HCT116 (cell line): ENCODE measurements at regions not wholly inside any gene's neighbourhood (a gene's known extent, or its start where the extent isn't known, plus 50 kb on each side); places are given as distances from the start of the nearest gene placed in this dataset.

Experiments used
- ATAC-seq: fragments of 200-7000 bp; cut with Tn5 transposase; 2 replicates; pipeline ENCODE4 v1.9.1; 2020; ENCODE audit warnings: mild to moderate bottlenecking, moderate library complexity
- BruUV-seq: library from RNA; stranded (reverse); fragments of 400-500 nt; replicated peaks from 2 replicates; lab custom pipeline; 2021; lab: Mats Ljungman, UMichigan
- CTCF ChIA-PET: fragments of 300-600 bp; sonication (Branson Sonifier 250); formaldehyde crosslinking; loops from one replicate; lab custom pipeline; 2021; ENCODE audit warnings: antibody characterized with exemption; lab: Charles Lee
- POLR2A ChIA-PET: fragments of 300-600, 350-600 bp; sonication (Branson Sonifier 250); formaldehyde crosslinking; loops from one replicate; lab custom pipeline; 2021; ENCODE audit warnings: antibody characterized with exemption; lab: Charles Lee
- RAD21 ChIA-PET, 2 experiments: fragments of 300-600 bp; sonication (Branson Sonifier 250); formaldehyde crosslinking; loops; one replicate each; lab custom pipeline; 2023; ENCODE audit warnings: low total read pairs in 2 of 2; ENCODE audit not compliant: uncharacterized antibody in 2 of 2, unreplicated experiment in 2 of 2, low non-redundant PET in 1 of 2; lab: Charles Lee
- DNase-seq: peaks from one replicate; pipeline ENCODE4 v3.0.0-alpha.2; 2010; ENCODE audit warnings: low read depth, low spot score
- H2AFZ ChIP-seq: fragments of 200-600 bp; shearing (Covaris generic), sonication (generic); 2 replicates; pipeline ENCODE4 v1.6.1; 2017; ENCODE audit warnings: low read depth, mixed run types, mixed read lengths, antibody characterized with exemption, low read length; ENCODE audit not compliant: poor library complexity, severe bottlenecking
- H3K27ac ChIP-seq: 2 replicates; pipeline ENCODE4 v1.5.1; 2012; ENCODE audit warnings: low read depth, low read length
- H3K27me3 ChIP-seq: fragments of 200-600 bp; sonication (generic); 2 replicates; pipeline ENCODE4 v1.6.1; 2016; ENCODE audit warnings: mixed run types, low read length, mixed read lengths; ENCODE audit not compliant: insufficient read depth
- H3K36me3 ChIP-seq, 2 experiments: fragments of 200-500 bp in 1 of 2; fragments of 200-600 bp in 1 of 2; sonication (Bioruptor generic) in 1 of 2; sonication (generic) in 1 of 2; 2 replicates each; pipeline versions ENCODE4 v1.5.1 to v1.6.1; 2014 to 2016; ENCODE audit warnings: low read length in 2 of 2, inconsistent platforms in 1 of 2, mixed read lengths in 1 of 2, mixed run types in 1 of 2; ENCODE audit not compliant: insufficient read depth in 2 of 2, control insufficient read depth in 1 of 2
- H3K4me1 ChIP-seq, 2 experiments: fragments of 200-600 bp in 1 of 2; sonication (generic) in 1 of 2; 2 replicates each; pipeline versions ENCODE4 v1.5.1 to v1.6.1; 2012 to 2017; ENCODE audit warnings: low read length in 2 of 2, inconsistent platforms in 1 of 2, mild to moderate bottlenecking in 1 of 2, mixed read lengths in 1 of 2, mixed run types in 1 of 2, moderate library complexity in 1 of 2; ENCODE audit not compliant: insufficient read depth in 2 of 2, control insufficient read depth in 1 of 2
- H3K4me2 ChIP-seq: fragments of 200-600 bp; sonication (generic); 2 replicates; pipeline ENCODE4 v1.6.1; 2017; ENCODE audit warnings: mixed run types, low read length, mixed read lengths
- H3K4me3 ChIP-seq, 2 experiments: fragments of 200-600 bp in 1 of 2; sonication (generic) in 1 of 2; replicated peaks in 1 of 2; 2 replicates each; pipeline ENCODE4 v1.5.1; 2011 to 2016; ENCODE audit warnings: low read length in 2 of 2, control low read depth in 1 of 2, low read depth in 1 of 2, mild to moderate bottlenecking in 1 of 2, mixed read lengths in 1 of 2, mixed run types in 1 of 2
- H3K79me2 ChIP-seq: fragments of 200-600 bp; sonication (generic); 2 replicates; pipeline ENCODE4 v1.6.1; 2017; ENCODE audit warnings: mild to moderate bottlenecking, mixed run types, low read length, moderate library complexity, mixed read lengths; ENCODE audit not compliant: insufficient read depth
- H3K9ac ChIP-seq: fragments of 200-600 bp; sonication (generic); 2 replicates; pipeline ENCODE4 v1.6.1; 2016; ENCODE audit warnings: low read length, mixed read lengths
- H3K9me2 ChIP-seq: fragments of 200-600 bp; sonication (generic), shearing (Covaris generic); 2 replicates; pipeline ENCODE4 v1.6.1; 2017; ENCODE audit warnings: mixed run types, mild to moderate bottlenecking, moderate library complexity; ENCODE audit not compliant: insufficient read depth
- H3K9me3 ChIP-seq, 2 experiments: fragments of 200-500 bp in 1 of 2; fragments of 200-600 bp in 1 of 2; sonication (Bioruptor generic) in 1 of 2; sonication (generic) in 1 of 2; 2 replicates each; pipeline ENCODE4 v1.6.1; 2014 to 2017; ENCODE audit warnings: low read length in 2 of 2, mixed read lengths in 2 of 2, inconsistent platforms in 1 of 2, low read depth in 1 of 2, mild to moderate bottlenecking in 1 of 2, mixed run types in 1 of 2, moderate library complexity in 1 of 2; ENCODE audit not compliant: control insufficient read depth in 1 of 2, insufficient read depth in 1 of 2
- H4K20me1 ChIP-seq: fragments of 200-600 bp; sonication (generic), shearing (Covaris generic); 2 replicates; pipeline ENCODE4 v1.6.1; 2017; ENCODE audit warnings: mixed run types, mild to moderate bottlenecking, moderate library complexity; ENCODE audit not compliant: insufficient read depth
- ATF3 ChIP-seq: IDR thresholded peaks from 2 replicates; pipeline ENCODE4 v1.6.1; 2012
- CBX3 ChIP-seq: IDR thresholded peaks from 2 replicates; pipeline ENCODE4 v1.6.1; 2012; ENCODE audit warnings: low read depth
- EGR1 ChIP-seq: IDR thresholded peaks from 2 replicates; pipeline ENCODE4 v1.6.1; 2012; ENCODE audit warnings: low read depth
- ELF1 ChIP-seq: IDR thresholded peaks from 2 replicates; pipeline ENCODE4 v1.6.1; 2012; ENCODE audit warnings: low read depth, borderline replicate concordance
- EZH2 ChIP-seq: fragments of 200-600 bp; sonication (generic); IDR thresholded peaks from 2 replicates; pipeline ENCODE4 v1.6.1; 2017; ENCODE audit warnings: antibody characterized with exemption, mixed run types
- FOSL1 ChIP-seq: IDR thresholded peaks from 2 replicates; pipeline ENCODE4 v1.6.1; 2012; ENCODE audit warnings: low read depth
- POLR2A ChIP-seq: IDR thresholded peaks from 2 replicates; pipeline ENCODE4 v1.7.0; 2011; ENCODE audit warnings: borderline replicate concordance; ENCODE audit not compliant: insufficient read depth, insufficient read length; ENCODE audit errors: extremely low read depth
- POLR2AphosphoS5 ChIP-seq: IDR thresholded peaks from 2 replicates; pipeline ENCODE4 v1.6.1; 2011; ENCODE audit warnings: mild to moderate bottlenecking, low read depth, low read length, moderate library complexity
- RAD21 ChIP-seq: IDR thresholded peaks from 2 replicates; pipeline ENCODE4 v1.6.1; 2012; ENCODE audit warnings: low read depth, mild to moderate bottlenecking
- SP1 ChIP-seq: IDR thresholded peaks from 2 replicates; pipeline ENCODE4 v1.6.1; 2012; ENCODE audit warnings: low read depth
- TCF7L2 ChIP-seq: IDR thresholded peaks from 2 replicates; pipeline ENCODE4 v1.7.0; 2011; ENCODE audit warnings: borderline replicate concordance, inconsistent platforms; ENCODE audit not compliant: insufficient read depth, insufficient read length; ENCODE audit errors: extremely low read depth
- YY1 ChIP-seq: IDR thresholded peaks from 2 replicates; pipeline ENCODE4 v1.6.1; 2011; ENCODE audit warnings: low read length, low read depth, moderate library complexity, mild to moderate bottlenecking; ENCODE audit not compliant: insufficient replicate concordance; ENCODE audit errors: extremely low read depth
- intact Hi-C: fragments of 100-400 bp; cut with micrococcal nuclease; formaldehyde crosslinking; loops from 2 replicates; pipeline ENCODE4 v1.10.0; 2022
- TF ChIP-seq, protein P1 (sequence below): IDR thresholded peaks from 2 replicates; pipeline ENCODE4 v1.6.1; 2012
- TF ChIP-seq, protein P2 (sequence below), 3 experiments: fragments of 200-600 bp in 1 of 3; sonication (generic) in 1 of 3; IDR thresholded peaks in 2 of 3; conservative IDR thresholded peaks in 1 of 3; 2 replicates each; pipeline ENCODE4 v1.5.1; 2012 to 2017; ENCODE audit warnings: low read depth in 2 of 3, low read length in 2 of 3, antibody characterized with exemption in 1 of 3, borderline replicate concordance in 1 of 3, control low read depth in 1 of 3, mild to moderate bottlenecking in 1 of 3, mixed read lengths in 1 of 3, mixed run types in 1 of 3, moderate library complexity in 1 of 3; ENCODE audit not compliant: insufficient read depth in 1 of 3
- TF ChIP-seq, protein P3 (sequence below): IDR thresholded peaks from 2 replicates; pipeline ENCODE4 v1.6.1; 2012; ENCODE audit warnings: low read depth

GRCh38 chr16:62478903-62479458, 442.7 kb upstream of the CDH8 start:
- H3K9me2 ChIP-seq = no peaks in the 10 kb centered on the region
- no peak for DNase-seq
- H3K4me2 ChIP-seq = no peak overlapping the region
- intact Hi-C loops = no loop called here
- no peaks in the 10 kb centered on the region for H3K36me3 ChIP-seq
- no TSS peak for BruUV-seq
- H3K27me3 ChIP-seq = no peaks in the 10 kb centered on the region
- no peak overlapping the region for H3K27ac ChIP-seq
- no peak overlapping the region for H2AFZ ChIP-seq
- H3K79me2 ChIP-seq = no peaks in the 10 kb centered on the region
- peaks cover 7 to 28% of the 10 kb centered on the region in 2 experiments; a peak in 2 of 4 replicates for H3K9me3 ChIP-seq
- ChIA-PET CTCF (no interaction called here), RAD21 (no interaction called here), POLR2A (no interaction called here)
- H4K20me1 ChIP-seq = no peaks in the 10 kb centered on the region
- TF ChIP-seq FOSL1 (no peak), RAD21 (no peak), EGR1 (no peak), POLR2AphosphoS5 (no peak), YY1 (no peak), TCF7L2 (no peak)
- TF ChIP-seq, protein P1, sequence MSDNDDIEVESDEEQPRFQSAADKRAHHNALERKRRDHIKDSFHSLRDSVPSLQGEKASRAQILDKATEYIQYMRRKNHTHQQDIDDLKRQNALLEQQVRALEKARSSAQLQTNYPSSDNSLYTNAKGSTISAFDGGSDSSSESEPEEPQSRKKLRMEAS = no peak
- H3K4me1 ChIP-seq = no peaks in the 10 kb centered on the region
- no peak overlapping the region for H3K4me3 ChIP-seq
- no peak overlapping the region for H3K9ac ChIP-seq
- ATAC-seq = no peak

DNA sequence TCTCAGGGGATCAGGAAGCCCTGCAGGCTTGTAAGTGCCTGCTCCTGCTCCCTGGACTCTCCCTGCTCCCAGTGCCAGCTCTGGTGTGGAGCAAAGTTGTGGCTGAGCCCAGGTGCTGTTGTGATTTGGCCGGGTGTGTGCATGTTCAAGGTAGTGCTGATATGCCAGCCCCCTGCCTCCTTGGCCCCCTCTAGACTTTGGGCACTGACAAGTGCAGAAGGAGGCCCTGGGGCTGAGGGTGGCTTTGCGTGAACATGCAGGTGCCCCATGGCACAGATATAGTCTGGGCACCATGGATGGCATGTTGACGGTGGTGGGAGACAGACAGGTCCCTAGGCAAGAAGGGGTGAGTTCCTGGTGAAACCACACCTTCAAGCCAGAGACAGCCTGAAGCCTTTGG, 441.6 kb upstream of the CDH8 start:
- ChIA-PET POLR2A (no interaction called here), CTCF (no interaction called here), RAD21 (no interaction called here)
- no peaks in the 10 kb centered on the region for H3K9me2 ChIP-seq
- ATAC-seq (no peak), DNase-seq (no peak)
- H3K36me3 ChIP-seq = no peaks in the 10 kb centered on the region
- no peak overlapping the region for H3K4me2 ChIP-seq
- no peak overlapping the region for H3K9ac ChIP-seq
- H3K4me3 ChIP-seq = no peak overlapping the region
- no TSS peak for BruUV-seq
- no peaks in the 10 kb centered on the region for H3K27me3 ChIP-seq
- no peaks in the 10 kb centered on the region for H3K79me2 ChIP-seq
- no peak overlapping the region for H3K27ac ChIP-seq
- no peaks in the 10 kb centered on the region for H4K20me1 ChIP-seq
- H3K4me1 ChIP-seq = no peaks in the 10 kb centered on the region
- intact Hi-C loops = no loop called here
- H2AFZ ChIP-seq = no peak overlapping the region
- H3K9me3 ChIP-seq = peaks cover 7 to 30% of the 10 kb centered on the region in 2 experiments; a peak in 2 of 4 replicates
- no peak for TF ChIP-seq CBX3
- TF ChIP-seq, protein P1 = no peak
- no peak for TF ChIP-seq POLR2AphosphoS5
- TF ChIP-seq SP1 = no peak
- TF ChIP-seq ATF3 = no peak
- TF ChIP-seq ELF1 = no peak
- TF ChIP-seq, protein P2, sequence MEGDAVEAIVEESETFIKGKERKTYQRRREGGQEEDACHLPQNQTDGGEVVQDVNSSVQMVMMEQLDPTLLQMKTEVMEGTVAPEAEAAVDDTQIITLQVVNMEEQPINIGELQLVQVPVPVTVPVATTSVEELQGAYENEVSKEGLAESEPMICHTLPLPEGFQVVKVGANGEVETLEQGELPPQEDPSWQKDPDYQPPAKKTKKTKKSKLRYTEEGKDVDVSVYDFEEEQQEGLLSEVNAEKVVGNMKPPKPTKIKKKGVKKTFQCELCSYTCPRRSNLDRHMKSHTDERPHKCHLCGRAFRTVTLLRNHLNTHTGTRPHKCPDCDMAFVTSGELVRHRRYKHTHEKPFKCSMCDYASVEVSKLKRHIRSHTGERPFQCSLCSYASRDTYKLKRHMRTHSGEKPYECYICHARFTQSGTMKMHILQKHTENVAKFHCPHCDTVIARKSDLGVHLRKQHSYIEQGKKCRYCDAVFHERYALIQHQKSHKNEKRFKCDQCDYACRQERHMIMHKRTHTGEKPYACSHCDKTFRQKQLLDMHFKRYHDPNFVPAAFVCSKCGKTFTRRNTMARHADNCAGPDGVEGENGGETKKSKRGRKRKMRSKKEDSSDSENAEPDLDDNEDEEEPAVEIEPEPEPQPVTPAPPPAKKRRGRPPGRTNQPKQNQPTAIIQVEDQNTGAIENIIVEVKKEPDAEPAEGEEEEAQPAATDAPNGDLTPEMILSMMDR (IDR thresholded peaks at IDR 0.05 in 2 of 3, conservative IDR thresholded peaks at IDR 0.05 in 1 of 3; ENCODE audit: borderline replicate concordance in 1 of 3, insufficient read depth in 1 of 3, low read depth in 2 of 3, low read length in 2 of 3) = no peak
- TF ChIP-seq POLR2A = no peak
- TF ChIP-seq EZH2 = no peak
- TF ChIP-seq, protein P3, sequence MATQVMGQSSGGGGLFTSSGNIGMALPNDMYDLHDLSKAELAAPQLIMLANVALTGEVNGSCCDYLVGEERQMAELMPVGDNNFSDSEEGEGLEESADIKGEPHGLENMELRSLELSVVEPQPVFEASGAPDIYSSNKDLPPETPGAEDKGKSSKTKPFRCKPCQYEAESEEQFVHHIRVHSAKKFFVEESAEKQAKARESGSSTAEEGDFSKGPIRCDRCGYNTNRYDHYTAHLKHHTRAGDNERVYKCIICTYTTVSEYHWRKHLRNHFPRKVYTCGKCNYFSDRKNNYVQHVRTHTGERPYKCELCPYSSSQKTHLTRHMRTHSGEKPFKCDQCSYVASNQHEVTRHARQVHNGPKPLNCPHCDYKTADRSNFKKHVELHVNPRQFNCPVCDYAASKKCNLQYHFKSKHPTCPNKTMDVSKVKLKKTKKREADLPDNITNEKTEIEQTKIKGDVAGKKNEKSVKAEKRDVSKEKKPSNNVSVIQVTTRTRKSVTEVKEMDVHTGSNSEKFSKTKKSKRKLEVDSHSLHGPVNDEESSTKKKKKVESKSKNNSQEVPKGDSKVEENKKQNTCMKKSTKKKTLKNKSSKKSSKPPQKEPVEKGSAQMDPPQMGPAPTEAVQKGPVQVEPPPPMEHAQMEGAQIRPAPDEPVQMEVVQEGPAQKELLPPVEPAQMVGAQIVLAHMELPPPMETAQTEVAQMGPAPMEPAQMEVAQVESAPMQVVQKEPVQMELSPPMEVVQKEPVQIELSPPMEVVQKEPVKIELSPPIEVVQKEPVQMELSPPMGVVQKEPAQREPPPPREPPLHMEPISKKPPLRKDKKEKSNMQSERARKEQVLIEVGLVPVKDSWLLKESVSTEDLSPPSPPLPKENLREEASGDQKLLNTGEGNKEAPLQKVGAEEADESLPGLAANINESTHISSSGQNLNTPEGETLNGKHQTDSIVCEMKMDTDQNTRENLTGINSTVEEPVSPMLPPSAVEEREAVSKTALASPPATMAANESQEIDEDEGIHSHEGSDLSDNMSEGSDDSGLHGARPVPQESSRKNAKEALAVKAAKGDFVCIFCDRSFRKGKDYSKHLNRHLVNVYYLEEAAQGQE = no peak
